HG02571 (cell line): ENCODE measurements at regions not wholly inside any gene's neighbourhood (a gene's known extent, or its start where the extent isn't known, plus 50 kb on each side); places are given as distances from the start of the nearest gene placed in this dataset.

Experiments
- ATAC-seq: cut with Tn5 transposase; IDR thresholded peaks from one replicate; pipeline ENCODE4 v1.9.1; 2021; ENCODE audit warnings: mild to moderate bottlenecking, moderate library complexity; ENCODE audit not compliant: unreplicated experiment

DNA sequence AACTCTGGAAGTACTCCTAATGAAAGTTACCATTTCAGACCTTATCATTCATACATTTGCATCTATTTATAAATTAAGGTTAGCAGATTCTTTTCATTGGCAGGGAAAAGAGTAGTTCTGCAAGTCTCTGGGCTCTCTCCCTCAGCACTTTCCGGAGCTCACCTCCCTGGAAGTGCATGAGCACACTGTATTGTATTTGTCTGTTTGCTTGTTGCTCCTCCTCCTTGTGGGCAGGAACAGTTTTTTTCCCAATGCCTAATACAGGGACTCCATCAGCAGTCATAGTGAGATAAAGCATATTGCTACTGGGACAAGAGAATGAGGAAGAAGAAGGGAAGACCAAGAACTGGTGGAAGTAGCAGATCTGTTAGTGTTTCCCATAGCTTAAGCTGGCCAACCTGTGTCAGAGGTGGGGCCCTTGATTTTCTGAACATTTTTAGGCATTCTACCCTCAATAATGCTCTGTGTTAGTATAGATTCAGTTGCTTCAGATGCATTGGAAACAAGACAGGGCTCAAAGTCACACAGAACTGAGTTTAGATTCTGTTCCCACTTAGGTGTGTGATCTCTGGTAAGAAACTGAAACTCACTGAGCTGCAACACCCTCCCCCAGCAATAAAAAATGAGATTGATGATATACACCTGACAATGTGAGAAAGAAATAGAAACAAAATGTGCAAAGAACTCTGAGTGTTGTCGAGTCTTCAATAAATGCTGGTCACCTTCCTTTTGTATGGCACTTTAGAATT, 407.8 kb downstream of the TUSC7 start:
- ATAC-seq, result no peak

DNA sequence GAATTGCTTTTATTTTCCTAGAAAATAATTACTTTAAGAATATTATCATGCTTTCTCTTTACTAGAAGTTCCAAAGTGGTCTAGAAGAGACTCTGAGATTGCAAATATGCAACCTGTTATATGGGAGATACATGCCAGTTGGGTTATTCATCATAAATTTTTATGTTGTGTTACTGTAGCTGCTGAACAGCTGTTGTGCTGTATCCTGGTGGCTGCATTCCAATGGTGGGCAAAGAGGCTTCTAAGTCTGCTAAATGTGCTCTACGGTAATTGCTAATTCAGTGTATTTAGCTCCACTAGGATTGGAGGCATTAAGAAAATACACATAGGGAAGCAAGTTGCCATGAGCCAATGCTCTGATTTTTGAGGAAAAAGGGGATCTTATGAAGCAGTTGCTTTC, 409.0 kb downstream of the TUSC7 start:
- ATAC-seq, result no peak

DNA sequence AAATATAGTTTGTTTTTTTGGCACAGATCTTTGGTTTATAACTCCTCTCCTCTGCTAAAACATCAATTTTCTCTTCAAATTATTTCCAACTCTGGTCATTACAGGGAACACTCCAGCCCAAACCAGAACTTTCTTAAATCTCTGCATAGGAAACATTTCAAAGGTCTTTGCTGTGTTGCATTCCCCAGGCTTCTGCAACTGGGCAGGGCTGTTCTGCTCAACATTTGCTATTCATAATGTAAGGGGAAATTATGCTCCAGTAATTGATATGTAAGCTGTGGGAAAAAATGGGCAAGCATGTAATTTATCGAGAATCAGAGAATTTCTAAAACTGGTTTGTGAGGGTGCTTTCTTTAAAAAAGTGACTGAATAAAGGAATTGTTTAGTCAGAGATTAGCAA, 410.4 kb downstream of the TUSC7 start:
- ATAC-seq, result no peak

DNA sequence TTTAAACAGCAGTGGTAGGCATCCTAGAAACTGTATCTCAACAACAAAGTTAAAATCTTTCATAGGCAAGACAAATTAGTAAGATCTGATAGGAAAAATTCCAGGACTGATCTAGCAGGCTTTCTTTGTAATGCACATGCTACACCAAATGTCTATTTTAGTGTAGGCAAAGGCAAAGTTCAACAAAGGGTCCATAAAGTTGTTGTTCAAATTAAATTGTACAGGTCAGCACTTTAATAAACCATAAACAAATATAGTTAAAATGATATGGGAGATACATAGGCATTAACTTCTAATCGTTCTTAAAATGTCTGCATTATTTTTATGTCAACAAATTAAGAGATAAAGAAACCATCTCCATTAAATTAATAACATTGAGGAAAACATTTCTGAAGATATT, 413.0 kb downstream of the TUSC7 start:
- ATAC-seq, result no peak

DNA sequence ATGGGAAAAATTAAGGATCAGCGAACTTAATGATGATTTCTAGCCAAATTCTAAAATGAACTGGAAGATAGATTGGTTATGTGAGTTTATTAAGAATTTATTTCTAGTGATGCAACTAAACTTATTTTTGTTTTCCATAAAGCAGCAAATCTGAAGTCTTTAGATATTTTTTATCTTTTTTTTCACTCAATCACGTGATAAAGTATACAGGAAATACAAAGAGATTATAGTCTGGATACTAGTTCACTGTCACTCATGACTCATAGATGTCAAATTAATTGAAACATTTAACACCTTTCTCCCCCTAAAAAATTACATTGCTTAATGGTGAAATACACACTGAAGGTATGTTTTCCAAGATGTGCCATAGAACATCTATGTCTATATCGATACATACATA, 416.9 kb downstream of the TUSC7 start:
- no peak for ATAC-seq

DNA sequence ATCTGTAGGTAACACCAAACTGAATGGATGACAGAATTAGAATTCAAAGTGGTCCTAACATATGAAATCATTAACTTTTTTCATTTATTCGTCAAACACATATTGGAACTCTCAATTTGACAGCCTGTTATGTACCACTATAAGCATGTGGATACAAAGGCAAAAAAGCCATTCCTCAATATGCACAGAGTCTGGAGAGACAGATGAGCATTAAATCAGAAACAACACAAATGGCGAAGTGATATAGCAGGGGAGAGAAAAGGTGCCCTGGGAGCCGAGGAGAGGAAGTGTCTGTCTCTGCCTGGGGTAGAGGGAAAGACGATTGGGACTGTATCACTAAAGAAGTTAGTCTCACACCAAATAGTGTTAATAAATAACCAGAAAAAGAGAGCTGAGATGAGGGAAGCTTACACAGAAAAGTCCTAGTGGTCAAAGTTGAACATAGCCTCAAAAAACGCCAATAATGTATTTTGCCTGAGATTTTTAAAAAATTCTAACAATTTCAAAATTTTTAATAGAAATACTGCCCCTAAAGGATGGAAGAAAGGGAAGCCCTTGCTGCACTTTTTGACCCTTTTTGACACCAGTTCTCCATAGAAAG, 417.5 kb downstream of the TUSC7 start:
- no peak for ATAC-seq

DNA sequence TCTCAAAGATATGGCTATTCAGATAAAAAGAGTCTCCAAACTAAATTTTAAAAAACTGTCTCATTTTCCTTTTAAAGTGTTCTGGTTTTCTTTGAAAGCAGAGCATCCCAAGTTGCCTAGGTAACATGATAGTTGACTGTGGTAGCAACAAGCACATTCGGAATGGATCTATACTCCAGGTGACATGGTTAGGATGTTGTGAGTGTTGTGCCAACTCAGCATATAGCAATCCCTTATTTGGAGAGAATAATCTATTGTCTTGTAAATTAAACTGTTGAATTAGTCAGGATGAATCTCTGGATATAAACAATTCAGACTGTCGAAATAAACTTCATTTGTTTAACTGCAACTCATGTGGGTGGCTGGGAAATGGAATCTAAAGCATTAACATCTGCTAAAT, 418.6 kb downstream of the TUSC7 start:
- no peak for ATAC-seq

DNA sequence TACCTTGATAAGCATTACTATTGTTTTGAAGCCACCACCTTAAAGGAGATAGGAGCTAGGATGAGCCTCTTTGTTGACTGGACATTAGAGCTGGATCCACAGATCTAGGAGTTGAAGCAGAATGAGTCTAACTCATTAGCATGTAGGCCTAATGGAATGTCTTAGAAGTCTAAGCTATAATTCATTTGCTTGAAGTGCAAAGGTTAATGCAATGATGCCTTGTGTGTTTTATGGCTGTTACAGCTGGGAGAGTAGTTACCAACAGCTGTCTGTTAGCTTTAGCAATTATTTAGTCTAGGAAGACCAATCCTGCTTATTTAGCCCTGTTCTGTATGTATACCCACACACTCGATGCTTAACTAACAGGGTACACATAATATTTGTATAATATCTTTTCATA, 419.3 kb downstream of the TUSC7 start:
- ATAC-seq, result no peak

DNA sequence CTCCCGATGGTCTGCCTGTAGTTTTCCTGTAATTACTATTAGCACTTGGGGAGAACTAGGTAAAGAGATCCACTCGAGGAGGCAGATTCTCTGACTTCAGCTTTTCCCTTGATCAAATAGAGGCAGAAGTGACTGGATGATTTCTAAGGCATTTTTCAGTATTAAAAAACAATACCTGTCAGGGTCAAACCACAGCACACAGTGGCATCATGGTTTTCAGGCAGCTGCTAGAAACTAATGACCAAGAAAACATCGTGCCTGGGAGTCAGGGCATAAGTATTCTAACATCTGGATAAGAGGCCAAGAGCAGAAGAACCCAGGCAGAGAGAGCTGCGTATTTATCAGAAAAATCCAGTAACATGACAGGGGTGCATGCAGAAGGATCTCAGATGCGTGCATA, 419.9 kb downstream of the TUSC7 start:
- no peak for ATAC-seq

DNA sequence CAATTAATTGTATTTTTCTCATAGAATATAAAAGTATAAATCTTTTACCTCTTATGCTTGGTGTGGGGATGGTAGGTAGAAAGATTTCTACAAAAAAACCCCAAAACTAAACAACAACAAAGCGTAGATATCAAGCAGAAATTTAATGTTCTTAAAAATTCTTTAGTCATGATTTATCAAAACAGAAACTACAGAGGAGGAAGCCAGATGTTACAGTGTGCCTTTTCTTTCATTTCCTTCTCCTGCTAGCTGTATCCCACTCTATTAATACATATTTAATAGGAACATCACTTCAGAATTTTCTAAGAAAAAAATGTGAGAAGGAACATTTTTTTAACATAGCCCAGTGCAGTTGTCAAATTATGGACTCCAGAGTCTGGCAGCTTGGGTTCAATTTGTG, 420.6 kb downstream of the TUSC7 start:
- ATAC-seq, result no peak

DNA sequence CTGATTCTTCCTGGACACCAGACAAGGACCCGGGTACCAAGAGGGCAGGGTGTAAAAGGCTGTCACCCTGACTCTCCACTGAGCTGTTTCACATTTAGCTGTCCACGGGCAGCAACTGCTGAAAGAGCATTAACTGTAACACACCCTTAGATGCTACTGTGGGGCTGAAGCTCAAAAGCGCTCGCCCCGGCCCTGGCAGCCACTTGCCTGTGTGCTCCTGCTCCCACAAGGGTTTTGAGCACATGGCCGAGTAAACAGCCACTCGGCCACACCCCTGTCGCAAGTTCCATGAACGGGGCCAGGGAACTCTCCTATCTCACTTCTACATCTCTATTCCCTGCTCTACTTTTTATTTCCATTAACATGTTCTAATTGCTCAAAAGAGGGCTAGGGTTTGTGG, 421.7 kb downstream of the TUSC7 start:
- no peak for ATAC-seq

DNA sequence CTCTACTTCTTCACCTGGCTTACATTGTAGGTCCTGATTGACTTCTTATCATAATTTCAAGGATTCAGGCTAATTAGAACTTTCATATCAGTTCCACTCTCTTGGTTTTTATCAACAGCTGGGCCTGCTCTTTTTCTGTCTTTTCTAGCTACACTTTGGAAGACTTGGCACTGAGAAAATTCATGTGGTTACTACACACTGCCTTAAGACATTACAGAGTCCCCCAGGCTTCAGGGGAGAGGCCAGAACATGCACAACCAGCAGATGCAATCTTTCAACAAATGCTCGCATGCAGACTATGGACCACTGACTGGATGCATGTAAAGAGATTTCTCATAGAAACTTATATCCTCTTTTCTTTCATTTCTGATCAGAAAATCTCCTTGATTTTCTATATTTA, 423.5 kb downstream of the TUSC7 start:
- ATAC-seq, result no peak

DNA sequence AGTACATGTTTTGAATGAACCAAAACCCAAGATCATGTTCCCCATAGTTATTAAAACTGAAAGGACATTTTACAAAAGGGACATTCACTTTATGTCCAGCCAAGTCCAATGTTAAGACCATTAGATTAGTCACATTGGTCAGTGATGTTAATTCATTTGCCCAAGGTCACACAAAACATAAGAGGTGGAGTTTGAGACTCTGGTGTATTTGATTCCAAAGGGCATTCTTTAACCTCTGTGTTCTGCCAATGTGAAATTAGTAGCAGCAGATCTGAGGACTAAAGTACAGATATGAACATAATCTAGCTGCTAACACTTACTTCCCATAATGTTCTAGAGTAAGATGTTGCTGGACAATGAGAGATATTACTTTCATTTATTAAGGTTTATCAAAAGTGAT, 425.6 kb downstream of the TUSC7 start:
- ATAC-seq, result no peak

DNA sequence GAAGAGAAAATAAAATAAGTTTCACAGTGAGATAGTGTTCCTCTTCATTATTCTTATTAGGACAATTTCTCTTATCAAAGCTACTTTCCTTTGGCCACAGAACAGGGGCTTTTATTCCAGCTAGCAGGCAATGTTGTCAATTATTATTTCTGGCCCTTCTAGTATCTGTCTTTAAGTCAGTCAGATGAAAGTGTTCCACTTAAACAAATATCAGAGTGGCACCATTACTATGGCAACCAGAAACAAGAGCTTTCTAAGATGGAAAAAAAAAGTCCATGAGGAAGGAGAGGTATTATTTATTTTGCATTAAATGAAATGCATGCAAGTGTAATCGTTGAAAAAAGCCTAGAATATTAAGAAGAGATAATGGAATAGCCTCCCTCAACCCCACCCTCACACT, 426.4 kb downstream of the TUSC7 start:
- ATAC-seq, result no peak

DNA sequence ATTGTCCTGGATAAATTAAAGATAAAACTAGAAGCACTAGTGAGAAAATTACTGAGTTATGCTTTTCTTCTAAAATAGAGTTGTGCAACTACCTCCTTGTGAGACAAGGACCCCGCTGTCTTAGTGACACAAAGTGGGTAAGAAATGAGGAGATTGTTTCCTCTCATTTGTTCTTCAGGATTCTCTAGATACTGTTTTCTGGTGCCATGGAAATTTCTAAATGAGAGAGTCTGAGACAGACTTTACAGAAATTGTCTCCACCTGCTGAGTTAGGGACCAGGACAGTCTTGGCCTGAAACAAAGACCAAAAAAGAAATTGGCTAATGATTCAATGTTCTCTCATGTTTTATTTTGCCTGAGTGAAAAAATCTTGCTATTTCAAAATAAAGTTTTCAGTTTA, 427.5 kb downstream of the TUSC7 start:
- no peak for ATAC-seq

DNA sequence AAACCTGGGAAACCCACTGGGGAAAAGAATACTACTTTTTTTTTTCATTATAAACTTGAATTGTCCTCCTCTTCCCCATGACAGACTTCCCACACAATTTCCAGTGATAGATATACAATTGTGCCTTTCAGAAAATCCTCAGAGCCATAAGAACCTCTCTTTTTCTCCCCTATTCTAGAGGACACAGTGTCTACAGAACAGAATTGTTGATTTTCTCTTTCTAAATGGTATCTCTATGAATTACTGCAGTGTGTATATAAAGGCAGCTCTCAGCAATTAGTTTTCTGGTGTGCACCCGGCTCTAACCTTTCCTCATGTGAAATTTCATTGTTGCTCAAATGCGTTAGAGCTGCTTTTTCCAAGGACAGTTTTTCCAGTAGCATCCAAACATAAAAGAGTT, 430.1 kb downstream of the TUSC7 start:
- ATAC-seq, result no peak

DNA sequence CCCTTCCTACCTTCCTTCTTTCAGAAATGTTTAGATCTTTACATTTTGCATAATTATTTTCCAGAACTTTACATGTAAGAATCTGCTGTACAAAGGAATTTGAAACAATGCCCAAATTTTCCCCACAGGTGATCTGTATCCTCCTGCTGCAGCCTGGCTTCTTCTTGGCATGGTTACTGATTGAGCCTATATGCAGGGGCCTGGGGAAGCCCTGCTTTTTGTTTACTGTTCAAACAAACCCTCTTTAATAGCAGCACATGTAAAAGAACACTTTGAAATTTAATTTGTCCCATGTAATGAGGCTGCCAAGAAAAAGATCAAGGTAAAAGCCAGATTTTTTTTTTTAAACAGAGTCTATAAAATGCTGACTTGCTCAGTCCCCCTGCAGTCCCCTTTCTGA, 432.2 kb downstream of the TUSC7 start:
- no peak for ATAC-seq

DNA sequence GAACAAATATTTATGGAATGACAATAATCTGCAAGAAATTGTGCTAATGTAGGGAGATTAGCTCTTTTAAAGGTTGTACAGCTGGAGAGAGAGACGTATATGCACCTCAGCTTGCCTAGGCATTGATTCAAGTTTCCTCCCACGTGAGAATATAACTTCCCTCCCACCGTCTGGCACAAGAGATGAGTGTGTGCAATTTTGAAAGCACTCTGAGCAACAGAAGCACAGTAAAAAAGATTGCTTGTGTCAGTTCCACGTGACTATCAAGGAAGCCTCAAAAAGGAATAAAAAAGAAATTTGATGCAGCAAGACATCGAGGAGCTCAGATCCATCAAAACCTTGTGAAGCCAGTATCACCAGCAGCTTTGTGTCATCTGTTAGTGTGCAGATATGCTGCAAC, 435.3 kb downstream of the TUSC7 start:
- no peak for ATAC-seq

DNA sequence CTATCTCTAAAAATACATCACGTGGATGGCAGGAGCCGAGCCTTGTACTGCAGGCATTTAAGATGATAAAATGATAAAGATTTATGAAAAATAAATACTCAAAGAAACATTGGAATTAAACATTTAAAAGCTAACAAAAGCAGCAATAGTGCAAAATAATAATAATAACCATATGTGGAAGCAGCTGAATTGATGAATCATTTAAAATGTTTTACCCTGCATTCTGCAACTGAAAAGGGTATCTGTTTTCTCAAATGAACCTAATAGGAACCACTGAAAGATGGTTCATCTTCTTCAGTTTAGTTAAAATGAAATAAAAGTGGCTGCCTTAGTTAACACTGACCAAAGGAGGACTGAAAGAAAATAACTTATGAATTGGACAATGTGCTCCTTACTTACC, 436.1 kb downstream of the TUSC7 start:
- no peak for ATAC-seq

DNA sequence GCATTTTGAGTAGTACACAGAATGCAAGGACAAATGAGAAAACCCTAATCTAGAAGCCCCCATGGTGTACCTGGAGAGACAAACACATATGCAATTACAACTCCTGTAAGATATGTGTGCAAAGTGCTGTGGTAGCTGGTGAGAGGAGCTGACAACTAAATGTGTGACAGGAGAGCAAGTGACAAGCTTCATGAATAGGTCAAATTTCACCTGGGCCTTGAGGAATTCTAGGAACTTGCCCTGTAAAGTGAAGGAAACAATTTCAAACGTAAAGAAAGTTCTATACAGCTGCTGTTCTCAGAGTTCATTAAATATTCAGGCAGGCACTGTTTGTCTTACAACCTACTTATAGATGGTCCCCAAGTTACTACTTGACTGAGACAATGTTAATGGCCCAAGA, 437.0 kb downstream of the TUSC7 start:
- no peak for ATAC-seq

DNA sequence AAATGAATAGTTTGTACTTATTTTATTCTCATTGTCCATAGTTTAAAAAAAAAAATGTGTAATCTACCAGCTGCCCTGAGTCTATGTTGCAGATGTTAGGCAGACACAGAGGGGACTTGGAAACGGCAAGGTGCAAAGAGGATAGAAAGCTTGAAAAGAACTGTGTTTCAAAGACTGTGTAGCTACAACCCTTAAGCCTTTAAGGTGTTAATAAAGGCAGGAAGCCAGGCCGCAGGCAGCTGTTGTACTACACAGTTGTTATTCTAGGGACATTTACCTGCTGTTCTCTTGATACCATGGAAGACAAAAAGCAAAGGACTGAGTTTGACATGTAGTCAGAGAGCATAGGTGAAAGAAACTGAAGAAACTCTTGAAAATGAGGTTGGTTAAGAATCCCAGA, 440.0 kb downstream of the TUSC7 start:
- ATAC-seq, result no peak

DNA sequence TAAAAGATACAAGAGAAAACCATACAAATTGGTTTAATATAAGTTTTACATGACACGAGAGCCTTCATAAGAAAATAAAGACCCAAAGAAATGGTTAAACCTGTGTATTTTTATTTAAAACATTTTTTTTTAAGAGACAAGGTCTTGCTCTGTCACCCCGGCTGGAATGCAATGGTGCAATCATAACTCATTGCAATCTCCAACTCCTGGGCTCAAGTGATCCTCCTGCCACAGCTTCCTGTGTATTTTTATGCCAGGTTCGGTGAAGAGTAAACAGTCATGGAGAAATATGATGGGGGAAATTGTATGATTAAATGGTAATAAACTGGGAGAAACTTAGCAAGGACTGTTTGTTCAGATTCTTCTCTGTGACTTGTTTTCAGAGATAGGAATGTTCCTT, 441.0 kb downstream of the TUSC7 start:
- ATAC-seq, result no peak

DNA sequence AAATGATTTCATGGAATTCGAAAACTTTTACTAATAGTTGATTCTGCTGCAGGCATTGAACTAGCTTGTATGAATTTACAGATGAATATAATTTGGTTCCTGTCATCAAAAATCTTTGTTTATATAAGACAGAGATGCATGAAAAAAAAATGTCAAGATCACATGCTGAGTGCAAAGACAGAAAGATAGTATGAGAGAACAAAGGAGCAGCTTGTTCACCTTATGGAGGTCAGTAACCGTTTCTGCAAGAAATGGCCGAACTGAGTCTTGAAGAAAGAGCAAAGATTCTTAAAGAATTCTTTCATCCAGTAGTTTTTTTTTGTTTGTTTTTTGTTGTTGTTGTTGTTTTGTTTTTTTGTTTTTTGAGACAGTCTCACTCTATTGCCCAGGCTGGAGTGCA, 450.6 kb downstream of the TUSC7 start:
- no peak for ATAC-seq
